SK-N-SH treated with all-trans-retinoic acid at 6 μM for 48 hours (cell line): ENCODE measurements at regions not wholly inside any gene's neighbourhood (a gene's known extent, or its start where the extent isn't known, plus 50 kb on each side); places are given as distances from the start of the nearest gene placed in this dataset.

Experiments used
- CSDC2 ChIP-seq: fragments of 250-450 bp; sonication (Bioruptor Pico); IDR thresholded peaks from 2 replicates; pipeline ENCODE4 v1.5.0; 2020; ENCODE audit warnings: mild to moderate bottlenecking, moderate library complexity
- OSR1 ChIP-seq: fragments of 250-450 bp; sonication (Bioruptor Pico); IDR thresholded peaks from 2 replicates; pipeline ENCODE4 v1.8.0; 2022; ENCODE audit warnings: moderate library complexity, mild to moderate bottlenecking, inconsistent platforms
- ZFP3 ChIP-seq: fragments of 250-450 bp; sonication (Bioruptor Pico); IDR thresholded peaks from 2 replicates; pipeline ENCODE4 v1.5.0; 2020; ENCODE audit warnings: mild to moderate bottlenecking, moderate library complexity
- ZNF70 ChIP-seq: fragments of 450-650 bp; formaldehyde crosslinking; IDR thresholded peaks from 2 replicates; pipeline ENCODE4 v1.5.0; 2020; ENCODE audit warnings: mild to moderate bottlenecking, moderate library complexity
- ZNF8 ChIP-seq: fragments of 450-650 bp; formaldehyde crosslinking; IDR thresholded peaks from 2 replicates; pipeline ENCODE4 v1.5.0; 2020; ENCODE audit warnings: mild to moderate bottlenecking, moderate library complexity
- TF ChIP-seq, protein P1 (sequence below): fragments of 250-450 bp; sonication (Bioruptor Pico); IDR thresholded peaks from 2 replicates; pipeline ENCODE4 v1.8.0; 2020; ENCODE audit warnings: mild to moderate bottlenecking, moderate library complexity, borderline replicate concordance
- TF ChIP-seq, protein P2 (sequence below): fragments of 250-450 bp; sonication (Bioruptor Pico); IDR thresholded peaks from 2 replicates; pipeline ENCODE4 v1.5.1; 2021; ENCODE audit warnings: mild to moderate bottlenecking, moderate library complexity

DNA sequence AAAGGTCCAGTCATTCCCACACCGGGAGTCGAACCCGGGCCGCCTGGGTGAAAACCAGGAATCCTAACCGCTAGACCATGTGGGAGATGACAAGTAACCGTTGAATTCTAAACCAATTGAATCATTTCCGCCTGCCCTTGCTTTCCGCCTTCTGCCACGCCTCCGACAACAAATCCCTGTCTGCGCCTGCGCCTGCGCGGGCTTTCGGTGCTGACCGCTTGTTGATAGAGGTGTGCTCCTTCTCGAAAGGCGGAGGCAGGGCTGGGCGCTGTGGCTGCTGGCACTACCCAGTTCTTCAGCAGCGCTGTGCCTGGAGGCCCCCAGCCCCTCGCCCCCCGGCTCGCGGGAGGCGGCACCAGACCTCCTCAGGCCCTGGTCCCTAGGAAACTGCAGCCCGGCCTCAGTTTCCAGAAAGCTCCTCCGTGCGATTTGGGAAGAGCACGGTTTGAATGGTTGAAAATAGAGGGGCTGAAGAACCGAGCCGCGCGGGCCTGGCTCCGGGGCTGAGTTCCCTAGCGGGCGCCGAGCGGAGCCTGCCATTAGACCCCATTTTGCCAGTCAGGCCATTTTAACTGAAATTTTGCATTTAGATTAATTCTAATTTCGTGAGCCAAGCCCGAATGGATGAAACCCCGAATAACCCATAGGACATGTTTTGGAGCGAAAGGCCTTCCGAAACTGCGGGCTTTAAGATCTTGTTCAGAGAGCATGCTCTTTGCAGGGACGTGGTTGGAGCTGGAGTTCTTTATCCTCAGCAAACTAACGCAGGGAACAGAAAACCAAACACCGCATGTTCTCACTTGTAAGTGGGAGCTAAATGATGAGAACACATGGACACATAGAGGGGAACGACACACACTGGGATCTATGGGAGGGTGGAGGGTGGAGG, 219.3 kb upstream of the ATP10A start:
- TF ChIP-seq CSDC2 (CRISPR knock-in tag) (no peak), ZNF70 (no peak), ZFP3 (CRISPR knock-in tag) (no peak), ZNF8 (CRISPR knock-in tag) (no peak), OSR1 (CRISPR knock-in tag) (no peak)
- TF ChIP-seq, protein P1, sequence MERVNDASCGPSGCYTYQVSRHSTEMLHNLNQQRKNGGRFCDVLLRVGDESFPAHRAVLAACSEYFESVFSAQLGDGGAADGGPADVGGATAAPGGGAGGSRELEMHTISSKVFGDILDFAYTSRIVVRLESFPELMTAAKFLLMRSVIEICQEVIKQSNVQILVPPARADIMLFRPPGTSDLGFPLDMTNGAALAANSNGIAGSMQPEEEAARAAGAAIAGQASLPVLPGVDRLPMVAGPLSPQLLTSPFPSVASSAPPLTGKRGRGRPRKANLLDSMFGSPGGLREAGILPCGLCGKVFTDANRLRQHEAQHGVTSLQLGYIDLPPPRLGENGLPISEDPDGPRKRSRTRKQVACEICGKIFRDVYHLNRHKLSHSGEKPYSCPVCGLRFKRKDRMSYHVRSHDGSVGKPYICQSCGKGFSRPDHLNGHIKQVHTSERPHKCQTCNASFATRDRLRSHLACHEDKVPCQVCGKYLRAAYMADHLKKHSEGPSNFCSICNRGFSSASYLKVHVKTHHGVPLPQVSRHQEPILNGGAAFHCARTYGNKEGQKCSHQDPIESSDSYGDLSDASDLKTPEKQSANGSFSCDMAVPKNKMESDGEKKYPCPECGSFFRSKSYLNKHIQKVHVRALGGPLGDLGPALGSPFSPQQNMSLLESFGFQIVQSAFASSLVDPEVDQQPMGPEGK (CRISPR knock-in tag): no peak
- TF ChIP-seq, protein P2, sequence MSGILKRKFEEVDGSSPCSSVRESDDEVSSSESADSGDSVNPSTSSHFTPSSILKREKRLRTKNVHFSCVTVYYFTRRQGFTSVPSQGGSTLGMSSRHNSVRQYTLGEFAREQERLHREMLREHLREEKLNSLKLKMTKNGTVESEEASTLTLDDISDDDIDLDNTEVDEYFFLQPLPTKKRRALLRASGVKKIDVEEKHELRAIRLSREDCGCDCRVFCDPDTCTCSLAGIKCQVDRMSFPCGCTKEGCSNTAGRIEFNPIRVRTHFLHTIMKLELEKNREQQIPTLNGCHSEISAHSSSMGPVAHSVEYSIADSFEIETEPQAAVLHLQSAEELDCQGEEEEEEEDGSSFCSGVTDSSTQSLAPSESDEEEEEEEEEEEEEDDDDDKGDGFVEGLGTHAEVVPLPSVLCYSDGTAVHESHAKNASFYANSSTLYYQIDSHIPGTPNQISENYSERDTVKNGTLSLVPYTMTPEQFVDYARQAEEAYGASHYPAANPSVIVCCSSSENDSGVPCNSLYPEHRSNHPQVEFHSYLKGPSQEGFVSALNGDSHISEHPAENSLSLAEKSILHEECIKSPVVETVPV (CRISPR knock-in tag): no peak
